LNCAP (cell line): ENCODE measurements at regions not wholly inside any gene's neighbourhood (a gene's known extent, or its start where the extent isn't known, plus 50 kb on each side); places are given as distances from the start of the nearest gene placed in this dataset.

Source experiments
- TF ChIP-seq, protein P1 (sequence below): fragments of 450-650 bp; IDR thresholded peaks from 2 replicates; pipeline ENCODE4 v1.5.1; 2017; ENCODE audit warnings: mild to moderate bottlenecking

- TF ChIP-seq, protein P1, sequence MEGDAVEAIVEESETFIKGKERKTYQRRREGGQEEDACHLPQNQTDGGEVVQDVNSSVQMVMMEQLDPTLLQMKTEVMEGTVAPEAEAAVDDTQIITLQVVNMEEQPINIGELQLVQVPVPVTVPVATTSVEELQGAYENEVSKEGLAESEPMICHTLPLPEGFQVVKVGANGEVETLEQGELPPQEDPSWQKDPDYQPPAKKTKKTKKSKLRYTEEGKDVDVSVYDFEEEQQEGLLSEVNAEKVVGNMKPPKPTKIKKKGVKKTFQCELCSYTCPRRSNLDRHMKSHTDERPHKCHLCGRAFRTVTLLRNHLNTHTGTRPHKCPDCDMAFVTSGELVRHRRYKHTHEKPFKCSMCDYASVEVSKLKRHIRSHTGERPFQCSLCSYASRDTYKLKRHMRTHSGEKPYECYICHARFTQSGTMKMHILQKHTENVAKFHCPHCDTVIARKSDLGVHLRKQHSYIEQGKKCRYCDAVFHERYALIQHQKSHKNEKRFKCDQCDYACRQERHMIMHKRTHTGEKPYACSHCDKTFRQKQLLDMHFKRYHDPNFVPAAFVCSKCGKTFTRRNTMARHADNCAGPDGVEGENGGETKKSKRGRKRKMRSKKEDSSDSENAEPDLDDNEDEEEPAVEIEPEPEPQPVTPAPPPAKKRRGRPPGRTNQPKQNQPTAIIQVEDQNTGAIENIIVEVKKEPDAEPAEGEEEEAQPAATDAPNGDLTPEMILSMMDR, result no peak
Measured at GRCh38 chr17:71273441-71273840, 847.4 kb upstream of the SOX9 start.

DNA sequence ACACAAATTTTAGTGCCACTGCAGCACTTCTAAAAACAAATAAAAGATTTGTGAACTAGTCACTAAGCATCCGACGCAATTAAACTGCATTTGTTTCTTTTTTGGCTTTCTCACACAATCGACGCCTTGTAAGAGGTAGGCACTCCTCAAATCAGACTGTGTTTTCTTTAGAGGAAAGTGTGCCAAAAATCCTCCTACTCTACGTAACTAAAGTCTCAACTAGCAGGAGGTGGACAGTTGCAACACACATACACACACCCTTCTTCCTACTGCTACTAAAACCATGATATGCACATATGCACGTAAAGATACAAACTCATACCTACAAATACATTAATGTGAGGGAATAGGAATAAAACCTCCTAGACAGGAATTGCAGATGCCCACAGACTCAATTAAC is 844.7 kb upstream of the SOX9 start:
- TF ChIP-seq, protein P1, result no peak

DNA sequence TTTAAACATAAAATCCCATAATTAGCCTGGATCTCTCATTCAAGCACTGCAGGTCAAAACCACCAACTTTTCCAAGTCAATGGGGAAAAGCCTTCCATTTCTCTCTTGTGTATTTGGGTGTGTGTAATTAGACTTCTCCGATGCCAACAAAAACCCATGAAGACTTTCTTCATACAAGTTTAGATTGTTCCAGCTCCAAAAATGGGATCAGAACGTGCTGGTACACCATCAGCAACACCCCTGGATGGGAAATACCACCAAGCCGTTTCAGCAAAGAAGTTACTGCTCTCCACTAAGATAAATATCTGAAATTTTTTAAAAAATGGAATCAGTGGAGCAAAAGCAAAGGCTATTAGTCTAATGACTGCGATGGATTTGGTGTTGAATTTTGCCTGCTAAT is 837.3 kb upstream of the SOX9 start:
- TF ChIP-seq, protein P1, result no peak

- TF ChIP-seq, protein P1, result no peak
Measured at GRCh38 chr17:71284032-71284755, 836.6 kb upstream of the SOX9 start.

DNA sequence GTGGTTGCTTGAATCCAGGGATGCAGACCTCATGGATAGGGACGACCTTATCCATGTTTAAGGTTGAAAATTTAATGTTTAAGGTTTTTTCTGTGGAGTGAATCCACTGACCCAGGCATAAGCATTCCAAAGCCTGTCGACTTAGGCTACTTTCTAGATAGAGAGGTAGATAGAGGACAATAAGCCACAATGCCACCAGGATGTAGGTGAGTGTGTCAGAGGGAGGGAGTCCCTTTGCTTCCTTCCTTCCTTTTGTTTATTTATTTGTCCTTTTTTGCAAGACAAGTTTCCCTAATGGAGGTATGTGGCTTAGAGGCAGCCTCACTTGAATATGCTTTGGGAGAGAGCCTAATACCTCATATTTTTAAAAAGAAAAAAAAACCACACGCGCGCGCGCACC is 834.2 kb upstream of the SOX9 start:
- TF ChIP-seq, protein P1, result no peak

DNA sequence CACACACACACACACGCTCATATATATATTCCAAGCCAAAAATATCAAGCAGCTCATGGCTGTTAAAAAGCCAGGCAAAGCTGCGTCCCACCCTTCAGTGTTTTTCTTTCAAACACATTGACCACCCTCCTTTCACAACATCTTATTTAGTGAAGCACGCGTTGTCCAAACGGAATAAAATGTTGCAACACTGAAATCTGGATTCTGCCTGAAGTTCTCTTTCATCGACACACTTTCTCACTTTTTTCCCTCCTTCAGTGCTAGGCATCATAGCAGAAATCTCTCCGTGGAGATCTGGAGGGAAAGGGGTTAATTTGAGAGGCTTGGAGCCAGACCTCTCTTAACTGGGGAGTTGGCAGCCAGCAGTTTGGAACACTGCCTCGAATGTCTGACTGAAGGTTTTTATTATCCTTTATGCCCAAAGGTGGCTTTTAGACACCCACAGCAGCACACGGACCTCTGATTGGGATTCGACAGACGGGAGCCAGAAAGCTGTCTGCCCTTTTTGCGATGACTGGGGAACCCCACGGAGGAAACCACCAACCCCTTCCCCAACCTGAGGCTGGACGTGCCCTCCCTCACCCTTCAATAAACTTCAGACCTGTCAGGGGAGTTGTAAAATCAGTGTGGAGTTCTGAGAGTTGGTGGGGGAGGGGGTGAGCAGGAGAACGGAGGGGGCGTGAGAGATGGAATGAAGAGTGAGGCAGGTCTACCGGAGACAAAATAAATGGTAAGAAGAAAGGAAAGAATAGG is 833.6 kb upstream of the SOX9 start:
- TF ChIP-seq, protein P1, result no peak

GRCh38 chr17:71292006-71292405 is 828.8 kb upstream of the SOX9 start:
- TF ChIP-seq, protein P1, result no peak
